ENCODE measurements at regions not wholly inside any gene's neighbourhood (a gene's known extent, or its start where the extent isn't known, plus 50 kb on each side); places are given as distances from the start of the nearest gene placed in this dataset.
"Not testable (repeated sequence)": the region's sequence is repeated elsewhere in the genome, so short reads cannot be mapped to it uniquely, and the experiment has no call there.

GRCh38 chr4:55272589-55272988, 73.5 kb upstream of the SRD5A3 start:
- H3K9me3 ChIP-seq (ENCODE audit: control insufficient read depth, insufficient read depth, low read length): no peaks in the 10 kb centered on the region
- H3K9ac ChIP-seq (ENCODE audit: low read depth, low read length): no peak overlapping the region
- no peaks in the 10 kb centered on the region for H3K27me3 ChIP-seq (ENCODE audit: control insufficient read depth, insufficient read depth, low read length)
- no peaks in the 10 kb centered on the region for H3K36me3 ChIP-seq (ENCODE audit: control insufficient read depth, insufficient read depth, low read length)
- H3K4me1 ChIP-seq (ENCODE audit: control insufficient read depth, insufficient read depth, low read length): peaks cover 9% of the 10 kb centered on the region
- no peak overlapping the region for H3K27ac ChIP-seq (ENCODE audit: low read depth, low read length)
- no peak overlapping the region for H3K4me3 ChIP-seq (ENCODE audit: low read depth, low read length)

GRCh38 chr4:55277011-55277410, 69.0 kb upstream of the SRD5A3 start:
- H3K9me3 ChIP-seq (ENCODE audit: control insufficient read depth, insufficient read depth, low read length): no peaks in the 10 kb centered on the region
- no peaks in the 10 kb centered on the region for H3K27me3 ChIP-seq (ENCODE audit: control insufficient read depth, insufficient read depth, low read length)
- H3K9ac ChIP-seq (ENCODE audit: low read depth, low read length): no peak overlapping the region
- peaks cover 41% of the 10 kb centered on the region for H3K4me1 ChIP-seq (ENCODE audit: control insufficient read depth, insufficient read depth, low read length)
- no peak overlapping the region for H3K27ac ChIP-seq (ENCODE audit: low read depth, low read length)
- no peaks in the 10 kb centered on the region for H3K36me3 ChIP-seq (ENCODE audit: control insufficient read depth, insufficient read depth, low read length)
- no peak overlapping the region for H3K4me3 ChIP-seq (ENCODE audit: low read depth, low read length)

- Histone ChIP-seq H3K27me3 (ENCODE audit: control insufficient read depth, insufficient read depth, low read length) (no peaks in the 10 kb centered on the region), H3K36me3 (ENCODE audit: control insufficient read depth, insufficient read depth, low read length) (no peaks in the 10 kb centered on the region), H3K9ac (ENCODE audit: low read depth, low read length) (no peak overlapping the region), H3K9me3 (ENCODE audit: control insufficient read depth, insufficient read depth, low read length) (no peaks in the 10 kb centered on the region; the same call in 1 of the 2 replicates), H3K4me3 (ENCODE audit: low read depth, low read length) (no peak overlapping the region), H3K27ac (ENCODE audit: low read depth, low read length) (no peak overlapping the region), H3K4me1 (ENCODE audit: control insufficient read depth, insufficient read depth, low read length) (peaks cover 43% of the 10 kb centered on the region)
Observed at GRCh38 chr4:55278316-55278715, 67.7 kb upstream of the SRD5A3 start.

GRCh38 chr4:55280474-55280873, 65.6 kb upstream of the SRD5A3 start:
- peak overlapping the region; percentile 29 for H3K4me3 ChIP-seq (ENCODE audit: low read depth, low read length)

GRCh38 chr4:55281118-55281683, 64.8 kb upstream of the SRD5A3 start:
- peak overlapping the region; percentile 86 for H3K27ac ChIP-seq (ENCODE audit: low read depth, low read length)
- H3K4me1 ChIP-seq (ENCODE audit: control insufficient read depth, insufficient read depth, low read length): peaks cover 43% of the 10 kb centered on the region
- H3K27me3 ChIP-seq (ENCODE audit: control insufficient read depth, insufficient read depth, low read length); H3K36me3 ChIP-seq (ENCODE audit: control insufficient read depth, insufficient read depth, low read length): not testable (repeated sequence)
- peak overlapping the region; percentile 29 for H3K4me3 ChIP-seq (ENCODE audit: low read depth, low read length)
- peaks cover 17% of the 10 kb centered on the region for H3K9me3 ChIP-seq (ENCODE audit: control insufficient read depth, insufficient read depth, low read length)
- peak overlapping the region; percentile 56 for H3K9ac ChIP-seq (ENCODE audit: low read depth, low read length)

More at GRCh38 chr4:55280474-55280873, 65.6 kb upstream of the SRD5A3 start:
- Histone ChIP-seq H3K9ac (ENCODE audit: low read depth, low read length) (peak overlapping the region; percentile 56; the same call in 1 of the 2 replicates), H3K4me1 (ENCODE audit: control insufficient read depth, insufficient read depth, low read length) (peaks cover 43% of the 10 kb centered on the region), H3K27ac (ENCODE audit: low read depth, low read length) (peak overlapping the region; percentile 86), H3K9me3 (ENCODE audit: control insufficient read depth, insufficient read depth, low read length) (peaks cover 15% of the 10 kb centered on the region)
- H3K36me3 ChIP-seq (ENCODE audit: control insufficient read depth, insufficient read depth, low read length); H3K27me3 ChIP-seq (ENCODE audit: control insufficient read depth, insufficient read depth, low read length): not testable (repeated sequence)

DNA sequence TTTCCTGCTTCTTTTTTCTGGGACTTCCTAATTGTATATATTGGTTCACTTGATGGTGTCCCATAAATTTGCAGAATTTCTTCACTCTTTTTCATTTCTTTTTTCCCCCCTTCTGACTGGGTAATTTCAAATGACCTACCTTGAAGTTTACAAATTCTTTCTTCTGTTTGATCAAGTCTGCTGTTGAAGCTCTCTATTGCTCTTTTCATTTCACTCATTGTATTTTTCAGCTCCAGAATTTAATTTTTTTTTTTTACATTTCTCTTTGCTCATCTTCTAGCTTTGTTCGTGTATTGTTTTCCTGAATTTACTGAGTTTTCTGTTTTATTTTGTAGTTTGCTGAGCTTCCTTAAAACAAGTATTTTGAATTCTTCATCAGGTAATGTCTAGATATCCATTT, 61.7 kb upstream of the SRD5A3 start:
- H3K4me1 ChIP-seq (ENCODE audit: control insufficient read depth, insufficient read depth, low read length): peaks cover 31% of the 10 kb centered on the region
- H3K36me3 ChIP-seq (ENCODE audit: control insufficient read depth, insufficient read depth, low read length): no peaks in the 10 kb centered on the region; the same call in 1 of the 2 replicates
- no peak overlapping the region for H3K4me3 ChIP-seq (ENCODE audit: low read depth, low read length)
- no peak overlapping the region for H3K9ac ChIP-seq (ENCODE audit: low read depth, low read length)
- H3K27me3 ChIP-seq (ENCODE audit: control insufficient read depth, insufficient read depth, low read length): no peaks in the 10 kb centered on the region
- no peak overlapping the region for H3K27ac ChIP-seq (ENCODE audit: low read depth, low read length)
- peaks cover 17% of the 10 kb centered on the region for H3K9me3 ChIP-seq (ENCODE audit: control insufficient read depth, insufficient read depth, low read length)

GRCh38 chr4:55291227-55291640, 54.8 kb upstream of the SRD5A3 start:
- H3K9me3 ChIP-seq (ENCODE audit: control insufficient read depth, insufficient read depth, low read length): no peaks in the 10 kb centered on the region
- H3K4me1 ChIP-seq (ENCODE audit: control insufficient read depth, insufficient read depth, low read length): no peaks in the 10 kb centered on the region
- no peaks in the 10 kb centered on the region for H3K27me3 ChIP-seq (ENCODE audit: control insufficient read depth, insufficient read depth, low read length)
- H3K27ac ChIP-seq (ENCODE audit: low read depth, low read length): no peak overlapping the region
- no peak overlapping the region for H3K9ac ChIP-seq (ENCODE audit: low read depth, low read length)
- no peaks in the 10 kb centered on the region for H3K36me3 ChIP-seq (ENCODE audit: control insufficient read depth, insufficient read depth, low read length)
- H3K4me3 ChIP-seq (ENCODE audit: low read depth, low read length): no peak overlapping the region

DNA sequence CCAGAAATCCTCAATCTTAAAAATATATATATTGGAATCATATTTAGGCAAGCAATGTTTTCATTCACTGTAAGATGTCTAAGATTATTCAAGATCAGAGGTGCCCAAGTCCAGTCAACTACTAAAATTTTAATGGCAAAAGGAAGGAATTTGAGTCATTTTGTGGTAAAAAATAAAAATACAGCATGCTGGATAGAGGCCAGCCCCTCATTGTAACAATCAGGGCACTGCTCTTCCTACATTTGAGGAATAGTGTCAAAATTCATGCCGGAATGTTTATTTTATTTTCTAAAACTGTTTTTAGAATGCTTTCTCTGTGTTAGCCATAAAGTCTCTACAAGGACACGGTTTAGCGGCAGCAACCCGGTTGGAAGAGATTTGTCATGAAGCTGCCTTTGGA, 49.9 kb upstream of the SRD5A3 start:
- H3K9me3 ChIP-seq (ENCODE audit: control insufficient read depth, insufficient read depth, low read length): peaks cover 9% of the 10 kb centered on the region; the same call in 1 of the 2 replicates
- no peaks in the 10 kb centered on the region for H3K36me3 ChIP-seq (ENCODE audit: control insufficient read depth, insufficient read depth, low read length)
- no peak overlapping the region for H3K4me3 ChIP-seq (ENCODE audit: low read depth, low read length)
- no peak overlapping the region for H3K9ac ChIP-seq (ENCODE audit: low read depth, low read length)
- H3K4me1 ChIP-seq (ENCODE audit: control insufficient read depth, insufficient read depth, low read length): no peaks in the 10 kb centered on the region
- H3K27ac ChIP-seq (ENCODE audit: low read depth, low read length): no peak overlapping the region
- no peaks in the 10 kb centered on the region for H3K27me3 ChIP-seq (ENCODE audit: control insufficient read depth, insufficient read depth, low read length)

Data from HUES48 (cell line).